ENCODE measurements at regions not wholly inside any gene's neighbourhood (a gene's known extent, or its start where the extent isn't known, plus 50 kb on each side); places are given as distances from the start of the nearest gene placed in this dataset.

- no peak overlapping the region for H3K4me3 ChIP-seq (ENCODE audit: low read depth, low read length)
- TF ChIP-seq, protein P1, sequence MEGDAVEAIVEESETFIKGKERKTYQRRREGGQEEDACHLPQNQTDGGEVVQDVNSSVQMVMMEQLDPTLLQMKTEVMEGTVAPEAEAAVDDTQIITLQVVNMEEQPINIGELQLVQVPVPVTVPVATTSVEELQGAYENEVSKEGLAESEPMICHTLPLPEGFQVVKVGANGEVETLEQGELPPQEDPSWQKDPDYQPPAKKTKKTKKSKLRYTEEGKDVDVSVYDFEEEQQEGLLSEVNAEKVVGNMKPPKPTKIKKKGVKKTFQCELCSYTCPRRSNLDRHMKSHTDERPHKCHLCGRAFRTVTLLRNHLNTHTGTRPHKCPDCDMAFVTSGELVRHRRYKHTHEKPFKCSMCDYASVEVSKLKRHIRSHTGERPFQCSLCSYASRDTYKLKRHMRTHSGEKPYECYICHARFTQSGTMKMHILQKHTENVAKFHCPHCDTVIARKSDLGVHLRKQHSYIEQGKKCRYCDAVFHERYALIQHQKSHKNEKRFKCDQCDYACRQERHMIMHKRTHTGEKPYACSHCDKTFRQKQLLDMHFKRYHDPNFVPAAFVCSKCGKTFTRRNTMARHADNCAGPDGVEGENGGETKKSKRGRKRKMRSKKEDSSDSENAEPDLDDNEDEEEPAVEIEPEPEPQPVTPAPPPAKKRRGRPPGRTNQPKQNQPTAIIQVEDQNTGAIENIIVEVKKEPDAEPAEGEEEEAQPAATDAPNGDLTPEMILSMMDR (conservative IDR thresholded peaks at IDR 0.05; ENCODE audit: low read depth, low read length) = no peak
- DNase-seq (ENCODE audit: low read depth) = peak; percentile 1
Observed at GRCh38 chr7:10022957-10023356, 950.7 kb upstream of the PHF14 start.

DNA sequence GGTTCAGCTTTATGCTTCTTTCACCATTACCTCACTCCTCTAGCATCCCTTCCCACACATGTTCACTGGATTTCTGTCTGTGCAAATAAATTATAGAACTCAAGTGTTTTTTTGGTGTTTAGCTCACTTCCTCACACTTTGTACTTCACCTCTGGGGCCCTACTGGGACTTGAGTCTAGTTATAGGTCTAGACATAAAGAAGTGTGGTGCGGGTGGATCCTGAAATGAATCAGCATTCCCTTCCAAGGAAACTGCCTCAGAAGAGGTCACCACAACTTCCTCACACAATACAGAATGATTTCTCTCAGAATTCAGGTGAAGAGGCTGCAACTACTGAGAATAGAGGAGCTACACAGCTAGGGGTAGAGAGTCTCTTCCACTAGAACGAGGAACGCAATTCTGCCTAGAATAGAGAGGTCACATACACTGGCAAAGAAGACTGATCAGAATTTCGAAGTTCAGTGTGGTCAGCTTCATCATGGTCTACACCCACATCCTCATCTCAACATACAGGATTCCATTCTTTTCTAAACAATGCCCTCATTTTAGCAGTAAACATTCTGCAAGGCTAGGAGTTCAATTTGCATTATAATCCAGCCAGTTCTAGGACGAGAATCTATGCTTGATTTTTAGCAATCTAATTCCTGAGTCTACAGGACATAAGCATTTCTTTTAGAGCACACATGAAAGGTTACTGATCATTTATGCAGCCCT lies 938.7 kb upstream of the PHF14 start:
- no peak overlapping the region for H3K4me3 ChIP-seq (ENCODE audit: low read depth, low read length)
- TF ChIP-seq, protein P1 (conservative IDR thresholded peaks at IDR 0.05; ENCODE audit: low read depth, low read length) = no peak
- DNase-seq (ENCODE audit: low read depth) = no peak

GRCh38 chr7:10036693-10037092 lies 937.0 kb upstream of the PHF14 start:
- TF ChIP-seq, protein P1 (conservative IDR thresholded peaks at IDR 0.05; ENCODE audit: low read depth, low read length) = no peak
- DNase-seq (ENCODE audit: low read depth) = no peak
- H3K4me3 ChIP-seq (ENCODE audit: low read depth, low read length) = no peak overlapping the region

- TF ChIP-seq, protein P1 (conservative IDR thresholded peaks at IDR 0.05; ENCODE audit: low read depth, low read length) = no peak
- DNase-seq (ENCODE audit: low read depth) = no peak
- H3K4me3 ChIP-seq (ENCODE audit: low read depth, low read length) = no peak overlapping the region
Observed at GRCh38 chr7:10038351-10038750, 935.3 kb upstream of the PHF14 start.

- H3K4me3 ChIP-seq (ENCODE audit: low read depth, low read length) = no peak overlapping the region
- DNase-seq (ENCODE audit: low read depth) = no peak
- TF ChIP-seq, protein P1 (conservative IDR thresholded peaks at IDR 0.05; ENCODE audit: low read depth, low read length) = no peak
Observed at GRCh38 chr7:10040674-10041073, 933.0 kb upstream of the PHF14 start.

GRCh38 chr7:10070899-10071298 lies 902.8 kb upstream of the PHF14 start:
- DNase-seq (ENCODE audit: low read depth) = no peak
- no peak overlapping the region for H3K4me3 ChIP-seq (ENCODE audit: low read depth, low read length)
- TF ChIP-seq, protein P1 (conservative IDR thresholded peaks at IDR 0.05; ENCODE audit: low read depth, low read length) = no peak

DNA sequence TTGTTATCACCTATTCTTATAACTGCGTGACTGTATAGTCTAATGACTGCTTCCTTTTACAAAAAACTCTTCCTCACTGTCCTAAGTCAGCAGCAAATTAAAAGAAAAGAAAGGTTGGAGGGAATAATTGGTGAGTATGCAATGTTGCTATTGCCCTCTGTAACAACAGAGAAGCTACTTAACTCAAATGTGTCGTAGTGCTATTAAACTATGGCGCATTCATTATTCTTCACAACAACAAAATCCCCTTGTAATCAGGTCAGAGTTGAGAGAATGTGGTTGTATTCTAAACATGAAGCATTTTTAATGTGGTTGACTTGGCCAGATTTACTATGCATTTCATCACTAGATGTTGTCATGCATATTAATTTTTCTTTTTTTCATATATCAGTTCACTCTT lies 897.8 kb upstream of the PHF14 start:
- H3K4me3 ChIP-seq (ENCODE audit: low read depth, low read length) = no peak overlapping the region
- TF ChIP-seq, protein P1 (conservative IDR thresholded peaks at IDR 0.05; ENCODE audit: low read depth, low read length) = no peak
- DNase-seq (ENCODE audit: low read depth) = no peak

Measured in choroid plexus epithelial cell (primary cell).